ENCODE measurements at regions not wholly inside any gene's neighbourhood (a gene's known extent, or its start where the extent isn't known, plus 50 kb on each side); places are given as distances from the start of the nearest gene placed in this dataset.

DNA sequence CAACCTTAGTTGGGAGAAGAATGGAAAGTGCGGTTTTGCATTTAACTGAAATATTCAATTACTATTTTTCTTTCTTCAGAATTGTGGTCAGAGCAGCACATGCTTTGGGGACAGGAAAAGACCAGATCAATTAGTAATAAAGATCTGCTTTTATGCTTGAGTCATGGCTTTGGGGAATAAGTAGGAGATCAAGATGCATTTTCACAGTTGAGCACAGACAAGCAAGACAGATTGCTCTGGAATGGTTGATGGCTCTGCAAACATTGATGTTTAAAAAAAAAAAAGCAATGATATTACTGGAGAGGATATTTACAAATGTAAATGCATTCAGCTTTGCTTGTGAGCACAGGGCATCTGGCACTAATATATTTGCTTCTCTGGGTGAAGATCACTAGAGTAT, 224.4 kb upstream of the SASH1 start:
- TF ChIP-seq, protein P1, sequence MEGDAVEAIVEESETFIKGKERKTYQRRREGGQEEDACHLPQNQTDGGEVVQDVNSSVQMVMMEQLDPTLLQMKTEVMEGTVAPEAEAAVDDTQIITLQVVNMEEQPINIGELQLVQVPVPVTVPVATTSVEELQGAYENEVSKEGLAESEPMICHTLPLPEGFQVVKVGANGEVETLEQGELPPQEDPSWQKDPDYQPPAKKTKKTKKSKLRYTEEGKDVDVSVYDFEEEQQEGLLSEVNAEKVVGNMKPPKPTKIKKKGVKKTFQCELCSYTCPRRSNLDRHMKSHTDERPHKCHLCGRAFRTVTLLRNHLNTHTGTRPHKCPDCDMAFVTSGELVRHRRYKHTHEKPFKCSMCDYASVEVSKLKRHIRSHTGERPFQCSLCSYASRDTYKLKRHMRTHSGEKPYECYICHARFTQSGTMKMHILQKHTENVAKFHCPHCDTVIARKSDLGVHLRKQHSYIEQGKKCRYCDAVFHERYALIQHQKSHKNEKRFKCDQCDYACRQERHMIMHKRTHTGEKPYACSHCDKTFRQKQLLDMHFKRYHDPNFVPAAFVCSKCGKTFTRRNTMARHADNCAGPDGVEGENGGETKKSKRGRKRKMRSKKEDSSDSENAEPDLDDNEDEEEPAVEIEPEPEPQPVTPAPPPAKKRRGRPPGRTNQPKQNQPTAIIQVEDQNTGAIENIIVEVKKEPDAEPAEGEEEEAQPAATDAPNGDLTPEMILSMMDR (IDR thresholded peaks at IDR 0.05), result no peak
- no peak for TF ChIP-seq POLR2A (IDR thresholded peaks at IDR 0.05)

All from esophagus squamous epithelium (tissue), 4 donors.